Thyroid gland (tissue), 4 donors: ENCODE measurements at regions not wholly inside any gene's neighbourhood (a gene's known extent, or its start where the extent isn't known, plus 50 kb on each side); places are given as distances from the start of the nearest gene placed in this dataset.

ENCODE experiments used
- DNase-seq, 2 donors: peaks; one replicate each; pipeline ENCODE4 v3.0.0-alpha.2; 2019
- H3K27ac ChIP-seq, 3 donors: fragments of 200-600 bp; sonication (generic); 1 replicate in 2 of 3; 2 replicates in 1 of 3; pipeline ENCODE4 v1.5.1; 2016 to 2019; ENCODE audit warnings: mild to moderate bottlenecking in 1 of 3, moderate library complexity in 1 of 3
- H3K27me3 ChIP-seq: fragments of 200-600 bp; sonication (generic); one replicate; pipeline ENCODE4 v1.5.1; 2019
- H3K36me3 ChIP-seq, 2 donors: fragments of 200-600 bp; sonication (generic); one replicate each; pipeline ENCODE4 v1.5.1; 2016 to 2019
- H3K4me1 ChIP-seq, 2 donors: fragments of 200-600 bp; sonication (generic); one replicate each; pipeline ENCODE4 v1.5.1; 2017 to 2019
- H3K4me3 ChIP-seq, 3 donors: fragments of 200-600 bp; sonication (generic); replicated peaks in 1 of 3; 1 replicate in 2 of 3; 2 replicates in 1 of 3; pipeline ENCODE4 v1.5.1; 2016; ENCODE audit warnings: mild to moderate bottlenecking in 1 of 3
- H3K9me3 ChIP-seq: fragments of 200-600 bp; sonication (generic); one replicate; pipeline ENCODE4 v1.5.1; 2017
- CTCF ChIP-seq, 6 experiments: fragments of 200-600 bp in 3 of 6; fragments of 450-650 bp in 3 of 6; sonication (generic) in 3 of 6; IDR thresholded peaks; one replicate each; pipeline ENCODE4 v1.5.1; 2016 to 2019; ENCODE audit warnings: antibody characterized with exemption in 6 of 6, mild to moderate bottlenecking in 2 of 6, inconsistent platforms in 1 of 6, moderate library complexity in 1 of 6
- POLR2A ChIP-seq, 2 donors: fragments of 450-650 bp; IDR thresholded peaks; one replicate each; pipeline ENCODE4 v1.6.1; 2017; ENCODE audit warnings: antibody characterized with exemption in 2 of 2, mild to moderate bottlenecking in 2 of 2, moderate library complexity in 1 of 2
- WGBS, 2 donors: methylation state at CpG; one replicate each; pipeline ENCODE4 v1.1.5; 2017; 5-methylcytosine and 5-hydroxymethylcytosine counted together
- intact Hi-C: fragments of 100-400 bp; cut with DNase I; formaldehyde crosslinking; loops from one replicate; pipeline ENCODE4 v1.15.1; 2023

- no peaks in the 10 kb centered on the region for H3K36me3 ChIP-seq
- no peak for DNase-seq
- H3K4me1 ChIP-seq = no peaks in the 10 kb centered on the region
- no peaks in the 10 kb centered on the region for H3K9me3 ChIP-seq
- H3K27me3 ChIP-seq = no peaks in the 10 kb centered on the region
- no peak overlapping the region for H3K4me3 ChIP-seq
- no peak overlapping the region for H3K27ac ChIP-seq
- intact Hi-C loops = no loop called here
- no peak for TF ChIP-seq POLR2A (IDR thresholded peaks at IDR 0.05)
- no peak for TF ChIP-seq CTCF (IDR thresholded peaks at IDR 0.05)
These were observed 538.9 kb upstream of the REG3G start for GRCh38 chr2:78486565-78486964.

GRCh38 chr2:78498125-78498524 lies 527.4 kb upstream of the REG3G start:
- WGBS, 2 donors = 94 to 96% methylated on average over 8 of the region's 8 CpGs
- Histone ChIP-seq H3K27me3 (no peaks in the 10 kb centered on the region), H3K9me3 (no peaks in the 10 kb centered on the region), H3K36me3 (no peaks in the 10 kb centered on the region), H3K4me1 (no peaks in the 10 kb centered on the region), H3K27ac (no peak overlapping the region), H3K4me3 (no peak overlapping the region)
- intact Hi-C loops = no loop called here
- DNase-seq = no peak
- no peak for TF ChIP-seq CTCF (IDR thresholded peaks at IDR 0.05)
- no peak for TF ChIP-seq POLR2A (IDR thresholded peaks at IDR 0.05)

- Histone ChIP-seq H3K9me3 (no peaks in the 10 kb centered on the region), H3K27ac (no peak overlapping the region), H3K27me3 (no peaks in the 10 kb centered on the region), H3K4me1 (no peaks in the 10 kb centered on the region), H3K36me3 (no peaks in the 10 kb centered on the region), H3K4me3 (no peak overlapping the region)
- intact Hi-C loops = no loop called here
- WGBS, 2 donors = 96 to 98% methylated on average over 1 of the region's 1 CpG
- DNase-seq = no peak
- TF ChIP-seq CTCF (IDR thresholded peaks at IDR 0.05) (no peak), POLR2A (IDR thresholded peaks at IDR 0.05) (no peak)
These were observed 519.2 kb upstream of the REG3G start for GRCh38 chr2:78506301-78506700.

GRCh38 chr2:78521938-78522337 lies 503.6 kb upstream of the REG3G start:
- DNase-seq = no peak
- WGBS, 2 donors = 80% methylated on average over 3 of the region's 3 CpGs
- no peak for TF ChIP-seq CTCF (IDR thresholded peaks at IDR 0.05)
- no peak for TF ChIP-seq POLR2A (IDR thresholded peaks at IDR 0.05)
- intact Hi-C loops = no loop called here
- H3K4me1 ChIP-seq = no peaks in the 10 kb centered on the region
- H3K4me3 ChIP-seq = no peak overlapping the region
- H3K27me3 ChIP-seq = no peaks in the 10 kb centered on the region
- H3K36me3 ChIP-seq = no peaks in the 10 kb centered on the region
- H3K9me3 ChIP-seq = no peaks in the 10 kb centered on the region
- no peak overlapping the region for H3K27ac ChIP-seq

- Histone ChIP-seq H3K9me3 (no peaks in the 10 kb centered on the region), H3K4me3 (no peak overlapping the region), H3K36me3 (no peaks in the 10 kb centered on the region), H3K27me3 (no peaks in the 10 kb centered on the region), H3K27ac (no peak overlapping the region), H3K4me1 (no peaks in the 10 kb centered on the region)
- intact Hi-C loops = no loop called here
- DNase-seq = no peak
- TF ChIP-seq POLR2A (IDR thresholded peaks at IDR 0.05) (no peak), CTCF (IDR thresholded peaks at IDR 0.05) (no peak)
- 25 to 28% methylated on average over 5 of the region's 5 CpGs for WGBS, 2 donors
These were observed 492.6 kb upstream of the REG3G start for GRCh38 chr2:78532762-78533379.
